ENCODE measurements at regions not wholly inside any gene's neighbourhood (a gene's known extent, or its start where the extent isn't known, plus 50 kb on each side); places are given as distances from the start of the nearest gene placed in this dataset.

DNA sequence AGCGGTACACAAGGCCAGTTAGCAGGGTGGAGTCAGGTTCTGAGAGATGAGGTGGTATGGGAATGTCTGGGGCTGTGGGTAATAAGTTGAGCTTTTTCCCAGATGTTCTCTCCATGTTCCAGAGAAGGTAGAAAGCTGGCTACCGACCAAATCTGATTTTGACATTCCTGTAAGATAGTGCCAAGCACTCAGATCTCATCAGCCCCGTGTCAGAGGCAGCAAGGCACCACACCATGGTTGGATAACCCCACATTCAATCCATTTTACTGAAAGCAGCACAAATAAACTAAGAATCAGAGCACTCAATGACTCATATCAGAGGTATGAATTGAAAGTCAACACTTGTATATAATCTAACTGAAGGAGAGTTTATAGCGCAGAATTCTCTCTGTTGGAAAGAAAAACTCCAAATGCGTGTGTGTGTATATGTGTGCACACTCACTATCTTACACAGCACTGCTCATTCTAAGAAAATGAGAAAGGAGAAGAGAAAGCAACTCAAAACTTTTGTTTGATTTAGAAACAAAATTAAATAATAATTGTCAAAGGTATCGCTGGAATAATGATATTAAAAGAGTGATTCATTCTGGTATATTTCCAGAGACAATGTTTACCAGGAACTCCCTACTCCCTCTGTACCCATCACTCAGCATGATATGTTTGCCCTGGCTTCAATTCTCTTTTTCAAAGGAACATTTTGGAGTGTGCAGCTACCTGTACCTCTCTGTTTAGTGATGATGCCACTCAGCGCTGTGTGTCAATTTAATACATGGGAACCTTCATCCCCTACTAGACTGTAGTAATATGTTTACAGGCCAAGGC is 375.1 kb upstream of the ID2 start:
- H2AFZ ChIP-seq (ENCODE audit: low read depth): no peak overlapping the region
- no peak overlapping the region for H3K27ac ChIP-seq
- no peaks in the 10 kb centered on the region for H3K27me3 ChIP-seq (ENCODE audit: insufficient read depth, low read depth)
- H4K20me1 ChIP-seq (ENCODE audit: insufficient read depth): no peaks in the 10 kb centered on the region
- H3K36me3 ChIP-seq (ENCODE audit: insufficient read depth): no peaks in the 10 kb centered on the region
- H3K9ac ChIP-seq: no peak overlapping the region
- H3K79me2 ChIP-seq (ENCODE audit: insufficient read depth, low read depth): no peaks in the 10 kb centered on the region
- H3K4me2 ChIP-seq: no peak overlapping the region
- TF ChIP-seq, protein P1, sequence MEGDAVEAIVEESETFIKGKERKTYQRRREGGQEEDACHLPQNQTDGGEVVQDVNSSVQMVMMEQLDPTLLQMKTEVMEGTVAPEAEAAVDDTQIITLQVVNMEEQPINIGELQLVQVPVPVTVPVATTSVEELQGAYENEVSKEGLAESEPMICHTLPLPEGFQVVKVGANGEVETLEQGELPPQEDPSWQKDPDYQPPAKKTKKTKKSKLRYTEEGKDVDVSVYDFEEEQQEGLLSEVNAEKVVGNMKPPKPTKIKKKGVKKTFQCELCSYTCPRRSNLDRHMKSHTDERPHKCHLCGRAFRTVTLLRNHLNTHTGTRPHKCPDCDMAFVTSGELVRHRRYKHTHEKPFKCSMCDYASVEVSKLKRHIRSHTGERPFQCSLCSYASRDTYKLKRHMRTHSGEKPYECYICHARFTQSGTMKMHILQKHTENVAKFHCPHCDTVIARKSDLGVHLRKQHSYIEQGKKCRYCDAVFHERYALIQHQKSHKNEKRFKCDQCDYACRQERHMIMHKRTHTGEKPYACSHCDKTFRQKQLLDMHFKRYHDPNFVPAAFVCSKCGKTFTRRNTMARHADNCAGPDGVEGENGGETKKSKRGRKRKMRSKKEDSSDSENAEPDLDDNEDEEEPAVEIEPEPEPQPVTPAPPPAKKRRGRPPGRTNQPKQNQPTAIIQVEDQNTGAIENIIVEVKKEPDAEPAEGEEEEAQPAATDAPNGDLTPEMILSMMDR (conservative IDR thresholded peaks at IDR 0.05; ENCODE audit: low read depth, low read length): no peak
- H3K4me3 ChIP-seq (IDR thresholded peaks at IDR 0.05; ENCODE audit: insufficient read depth, low read depth, low read length): no peak overlapping the region
- H3K4me1 ChIP-seq (ENCODE audit: low read depth, poor library complexity, severe bottlenecking): peaks cover 58% of the 10 kb centered on the region

DNA sequence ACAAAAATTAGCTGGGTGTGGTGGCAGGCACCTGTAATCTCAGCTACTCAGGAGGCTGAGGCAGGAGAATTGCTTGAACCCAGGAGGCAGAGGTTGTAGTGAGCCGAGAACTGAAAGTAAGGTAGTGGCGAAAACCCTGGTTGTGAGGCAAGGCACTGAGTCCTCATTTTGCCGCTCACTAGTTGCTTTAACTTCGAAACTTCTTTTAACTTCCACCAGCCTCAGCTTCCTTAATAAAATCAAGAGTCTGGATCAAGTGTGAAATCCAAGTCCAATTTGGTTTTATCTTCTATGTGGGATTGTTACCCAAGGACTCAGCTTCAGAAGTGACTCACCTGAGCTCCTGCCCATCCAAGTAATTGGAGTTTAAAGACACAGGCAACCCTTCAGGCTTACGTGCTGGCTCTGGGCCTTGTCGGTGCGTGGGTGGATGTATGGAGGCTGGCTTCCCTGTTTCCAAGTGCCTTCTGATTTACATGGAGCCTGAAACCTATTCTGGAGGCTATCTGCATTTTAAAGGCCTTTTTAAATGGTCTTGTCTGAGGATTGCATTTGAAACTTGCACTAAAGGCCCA is 374.2 kb upstream of the ID2 start:
- TF ChIP-seq, protein P1 (conservative IDR thresholded peaks at IDR 0.05; ENCODE audit: low read depth, low read length): no peak
- peaks cover 59% of the 10 kb centered on the region for H3K4me1 ChIP-seq (ENCODE audit: low read depth, poor library complexity, severe bottlenecking)
- H3K27me3 ChIP-seq (ENCODE audit: insufficient read depth, low read depth): no peaks in the 10 kb centered on the region
- no peak overlapping the region for H3K27ac ChIP-seq
- H3K9ac ChIP-seq: no peak overlapping the region
- H3K4me2 ChIP-seq: no peak overlapping the region
- no peak overlapping the region for H3K4me3 ChIP-seq (IDR thresholded peaks at IDR 0.05; ENCODE audit: insufficient read depth, low read depth, low read length)
- H3K36me3 ChIP-seq (ENCODE audit: insufficient read depth): no peaks in the 10 kb centered on the region
- no peak overlapping the region for H2AFZ ChIP-seq (ENCODE audit: low read depth)
- H4K20me1 ChIP-seq (ENCODE audit: insufficient read depth): no peaks in the 10 kb centered on the region
- no peaks in the 10 kb centered on the region for H3K79me2 ChIP-seq (ENCODE audit: insufficient read depth, low read depth)

DNA sequence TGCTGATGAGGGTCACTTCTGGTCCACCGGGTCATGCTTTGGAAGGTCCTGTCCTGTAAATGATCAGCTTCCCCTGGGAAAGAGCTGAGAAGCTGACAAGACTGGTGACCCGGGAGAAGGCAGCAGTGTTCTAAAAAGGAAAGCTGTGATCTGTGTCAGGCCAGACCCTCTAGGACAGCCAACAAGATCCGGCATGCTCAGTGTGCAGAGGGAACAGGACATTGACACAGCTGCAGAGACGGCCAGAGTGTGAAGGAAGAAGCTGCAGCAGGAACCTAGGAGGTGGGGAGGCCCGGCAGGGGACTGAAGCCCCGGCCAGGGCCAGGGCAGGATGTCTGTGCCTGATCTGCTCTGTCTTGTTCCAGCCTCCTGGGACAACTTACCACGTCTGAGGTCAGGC is 372.7 kb upstream of the ID2 start:
- TF ChIP-seq, protein P1 (conservative IDR thresholded peaks at IDR 0.05; ENCODE audit: low read depth, low read length): no peak
- H3K4me1 ChIP-seq (ENCODE audit: low read depth, poor library complexity, severe bottlenecking): peaks cover 59% of the 10 kb centered on the region
- no peaks in the 10 kb centered on the region for H3K79me2 ChIP-seq (ENCODE audit: insufficient read depth, low read depth)
- H3K36me3 ChIP-seq (ENCODE audit: insufficient read depth): no peaks in the 10 kb centered on the region
- no peak overlapping the region for H3K27ac ChIP-seq
- no peaks in the 10 kb centered on the region for H4K20me1 ChIP-seq (ENCODE audit: insufficient read depth)
- no peak overlapping the region for H3K4me2 ChIP-seq
- no peak overlapping the region for H2AFZ ChIP-seq (ENCODE audit: low read depth)
- no peak overlapping the region for H3K4me3 ChIP-seq (IDR thresholded peaks at IDR 0.05; ENCODE audit: insufficient read depth, low read depth, low read length)
- no peak overlapping the region for H3K9ac ChIP-seq
- no peaks in the 10 kb centered on the region for H3K27me3 ChIP-seq (ENCODE audit: insufficient read depth, low read depth)

DNA sequence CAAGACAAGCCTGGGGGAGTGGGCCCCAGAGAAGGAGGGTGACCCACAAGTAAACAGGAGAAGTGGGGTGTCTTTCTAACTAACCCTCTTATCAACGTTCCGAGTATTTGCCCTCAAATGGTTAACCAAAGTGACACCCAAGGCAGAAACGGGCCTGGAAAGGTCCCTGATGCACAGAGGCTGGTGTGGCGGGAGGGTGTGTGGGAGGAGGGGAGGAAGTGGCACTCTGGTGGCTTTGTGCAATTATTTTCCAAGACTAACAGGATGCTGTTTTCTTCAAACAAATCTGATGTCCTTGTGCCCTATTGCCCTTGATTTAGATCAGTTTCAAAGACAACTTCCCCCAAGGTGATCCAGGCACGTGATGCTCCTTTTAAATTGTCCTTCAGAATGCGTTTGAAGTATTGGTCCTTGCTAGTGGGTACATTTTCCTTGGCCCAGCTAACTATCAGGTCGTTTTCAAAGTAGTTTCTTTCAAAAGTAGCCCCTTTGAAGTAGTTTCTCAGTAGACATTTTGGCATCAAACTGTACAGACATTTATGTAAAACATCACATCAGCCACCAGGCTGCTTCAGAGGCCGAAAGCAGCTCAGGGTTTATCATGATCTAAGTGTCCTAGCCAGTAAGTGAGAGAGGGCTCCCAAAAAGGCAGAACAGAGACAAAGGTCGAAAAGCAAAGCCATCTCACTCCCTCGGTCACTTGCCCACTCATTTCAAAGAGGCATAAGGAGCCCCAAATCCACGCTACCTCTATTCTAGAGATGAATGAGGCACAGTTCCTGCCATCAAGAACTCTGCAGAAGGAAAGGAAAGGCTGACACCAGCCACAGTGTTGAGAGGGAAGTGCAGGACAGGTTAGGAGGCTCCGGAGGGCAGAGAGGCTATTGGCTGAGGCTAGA is 371.1 kb upstream of the ID2 start:
- H3K27me3 ChIP-seq (ENCODE audit: insufficient read depth, low read depth): no peaks in the 10 kb centered on the region
- no peak overlapping the region for H2AFZ ChIP-seq (ENCODE audit: low read depth)
- H3K79me2 ChIP-seq (ENCODE audit: insufficient read depth, low read depth): no peaks in the 10 kb centered on the region
- TF ChIP-seq, protein P1 (conservative IDR thresholded peaks at IDR 0.05; ENCODE audit: low read depth, low read length): no peak
- H3K4me1 ChIP-seq (ENCODE audit: low read depth, poor library complexity, severe bottlenecking): peaks cover 60% of the 10 kb centered on the region
- H3K36me3 ChIP-seq (ENCODE audit: insufficient read depth): no peaks in the 10 kb centered on the region
- H3K4me2 ChIP-seq: no peak overlapping the region
- no peaks in the 10 kb centered on the region for H4K20me1 ChIP-seq (ENCODE audit: insufficient read depth)
- H3K9ac ChIP-seq: no peak overlapping the region
- H3K27ac ChIP-seq: no peak overlapping the region
- no peak overlapping the region for H3K4me3 ChIP-seq (IDR thresholded peaks at IDR 0.05; ENCODE audit: insufficient read depth, low read depth, low read length)

Measured in KMS-11 (cell line).